HG03097 (cell line): ENCODE measurements at regions not wholly inside any gene's neighbourhood (a gene's known extent, or its start where the extent isn't known, plus 50 kb on each side); places are given as distances from the start of the nearest gene placed in this dataset.
"Not testable (repeated sequence)": the region's sequence is repeated elsewhere in the genome, so short reads cannot be mapped to it uniquely, and the experiment has no call there.

Experiments used
- ATAC-seq: cut with Tn5 transposase; IDR thresholded peaks from one replicate; pipeline ENCODE4 v1.9.1; 2021; ENCODE audit not compliant: unreplicated experiment, low FRiP score

- no peak for ATAC-seq
These were observed 300.1 kb downstream of the FOXL1 start for GRCh38 chr16:86878236-86879080.

- no peak for ATAC-seq
These were observed 300.9 kb downstream of the FOXL1 start for GRCh38 chr16:86879268-86879667.

GRCh38 chr16:86880316-86881117 is 302.2 kb downstream of the FOXL1 start:
- no peak for ATAC-seq

- no peak for ATAC-seq
These were observed 302.8 kb downstream of the FOXL1 start for GRCh38 chr16:86881118-86881510.

GRCh38 chr16:86881861-86882273 is 303.5 kb downstream of the FOXL1 start:
- ATAC-seq, result no peak

- ATAC-seq, result no peak
These were observed 304.4 kb downstream of the FOXL1 start for GRCh38 chr16:86882586-86883280.

- ATAC-seq, result no peak
These were observed 305.4 kb downstream of the FOXL1 start for GRCh38 chr16:86883583-86884389.

- no peak for ATAC-seq
These were observed 306.0 kb downstream of the FOXL1 start for GRCh38 chr16:86884390-86884650.

- ATAC-seq, result no peak
These were observed 306.8 kb downstream of the FOXL1 start for GRCh38 chr16:86885139-86885538.

GRCh38 chr16:86886651-86887050 is 308.3 kb downstream of the FOXL1 start:
- ATAC-seq, result no peak

- ATAC-seq, result no peak
These were observed 309.1 kb downstream of the FOXL1 start for GRCh38 chr16:86887416-86887815.

GRCh38 chr16:86888231-86889053 is 310.1 kb downstream of the FOXL1 start:
- ATAC-seq, result no peak

GRCh38 chr16:86889054-86889366 is 310.7 kb downstream of the FOXL1 start:
- not testable (repeated sequence) for ATAC-seq

- ATAC-seq, result no peak
These were observed 311.6 kb downstream of the FOXL1 start for GRCh38 chr16:86889974-86890373.

GRCh38 chr16:86891121-86891520 is 312.8 kb downstream of the FOXL1 start:
- no peak for ATAC-seq

GRCh38 chr16:86891631-86892030 is 313.3 kb downstream of the FOXL1 start:
- ATAC-seq, result no peak

- ATAC-seq, result no peak
These were observed 314.2 kb downstream of the FOXL1 start for GRCh38 chr16:86892509-86892908.

- no peak for ATAC-seq
These were observed 315.2 kb downstream of the FOXL1 start for GRCh38 chr16:86893506-86893905.

- ATAC-seq, result no peak
These were observed 315.7 kb downstream of the FOXL1 start for GRCh38 chr16:86894029-86894567.

- no peak for ATAC-seq
These were observed 316.6 kb downstream of the FOXL1 start for GRCh38 chr16:86894925-86895324.
